Keratinocyte (primary cell): ENCODE measurements at regions not wholly inside any gene's neighbourhood (a gene's known extent, or its start where the extent isn't known, plus 50 kb on each side); places are given as distances from the start of the nearest gene placed in this dataset.

Experiments used
- DNase-seq: peaks from one replicate; pipeline ENCODE4 v3.0.0-alpha.2; 2011; ENCODE audit warnings: low read depth, missing footprints, low spot score
- FAIRE-seq: peaks from 2 replicates; lab custom pipeline; 2011; peaks lifted over from hg19 to GRCh38; lab: Jason Lieb, UNC
- H2AFZ ChIP-seq: 2 replicates; pipeline ENCODE4 v1.6.0; 2012; ENCODE audit warnings: low read length, control low read depth, inconsistent platforms; ENCODE audit not compliant: control insufficient read depth
- H3K27ac ChIP-seq: 2 replicates; pipeline ENCODE4 v1.5.1; 2011; ENCODE audit warnings: low read length; ENCODE audit not compliant: control insufficient read depth, insufficient read depth
- H3K27me3 ChIP-seq: 3 replicates; pipeline ENCODE4 v1.6.0; 2011; ENCODE audit warnings: low read length; ENCODE audit not compliant: control insufficient read depth, insufficient read depth; ENCODE audit errors: extremely low read depth
- H3K36me3 ChIP-seq, 2 experiments: 2 replicates in 1 of 2; 3 replicates in 1 of 2; pipeline ENCODE4 v1.5.1; 2011; ENCODE audit warnings: low read length in 2 of 2, mild to moderate bottlenecking in 1 of 2; ENCODE audit not compliant: control insufficient read depth in 2 of 2, insufficient read depth in 2 of 2; ENCODE audit errors: extremely low read depth in 1 of 2
- H3K4me1 ChIP-seq: 3 replicates; pipeline ENCODE4 v1.5.1; 2011; ENCODE audit warnings: low read length; ENCODE audit not compliant: control insufficient read depth, insufficient read depth; ENCODE audit errors: extremely low read depth
- H3K4me2 ChIP-seq: 3 replicates; pipeline ENCODE4 v1.6.0; 2011; ENCODE audit warnings: low read depth, low read length; ENCODE audit not compliant: control insufficient read depth, insufficient read depth; ENCODE audit errors: extremely low read depth
- H3K4me3 ChIP-seq, 3 experiments: fragments of 200-600 bp in 1 of 3; sonication (generic) in 1 of 3; 2 replicates in 2 of 3; 3 replicates in 1 of 3; pipeline ENCODE4 v1.5.1; 2011 to 2016; ENCODE audit warnings: low read length in 3 of 3, mild to moderate bottlenecking in 3 of 3, control low read depth in 2 of 3, inconsistent platforms in 1 of 3, low read depth in 1 of 3, mixed read lengths in 1 of 3, mixed run types in 1 of 3, moderate library complexity in 1 of 3; ENCODE audit not compliant: control insufficient read depth in 2 of 3, insufficient read depth in 2 of 3; ENCODE audit errors: extremely low read depth in 1 of 3
- H3K79me2 ChIP-seq: 2 replicates; pipeline ENCODE4 v1.6.0; 2012; ENCODE audit warnings: low read length; ENCODE audit not compliant: control insufficient read depth, insufficient read depth
- H3K9ac ChIP-seq: 3 replicates; pipeline ENCODE4 v1.6.0; 2011; ENCODE audit warnings: low read length; ENCODE audit not compliant: control insufficient read depth, insufficient read depth; ENCODE audit errors: extremely low read depth
- H3K9me1 ChIP-seq: 3 replicates; pipeline ENCODE4 v1.6.0; 2011; ENCODE audit warnings: low read length; ENCODE audit not compliant: control insufficient read depth, insufficient read depth; ENCODE audit errors: extremely low read depth
- H3K9me3 ChIP-seq: 2 replicates; pipeline ENCODE4 v1.5.1; 2012; ENCODE audit warnings: low read depth, low read length; ENCODE audit not compliant: control insufficient read depth
- H4K20me1 ChIP-seq: 3 replicates; pipeline ENCODE4 v1.6.0; 2011; ENCODE audit warnings: low read length; ENCODE audit not compliant: control insufficient read depth, insufficient read depth; ENCODE audit errors: extremely low read depth
- EZH2 ChIP-seq: IDR thresholded peaks from one replicate; pipeline ENCODE4 v1.6.1; 2012; ENCODE audit warnings: inconsistent platforms, mild to moderate bottlenecking, low read length, moderate library complexity
- dilution Hi-C: fragments of 300-500 bp; cut with MboI; formaldehyde crosslinking; loops from one replicate; pipeline ENCODE4 v1.7.0; 2020; ENCODE audit warnings: low sequenced_read_pairs; ENCODE audit not compliant: extremely low pct_ligation_motif_present
- TF ChIP-seq, protein P1 (sequence below), 3 experiments: IDR thresholded peaks in 1 of 3; conservative IDR thresholded peaks in 1 of 3; optimal IDR thresholded peaks in 1 of 3; 2 replicates in 2 of 3; 3 replicates in 1 of 3; pipeline versions ENCODE3 to v1.5.1; 2011; ENCODE audit warnings: low read length in 3 of 3, mild to moderate bottlenecking in 3 of 3, moderate library complexity in 2 of 3, control low read depth in 1 of 3, inconsistent platforms in 1 of 3; ENCODE audit not compliant: insufficient read depth in 2 of 3; ENCODE audit errors: extremely low read depth in 1 of 3

DNA sequence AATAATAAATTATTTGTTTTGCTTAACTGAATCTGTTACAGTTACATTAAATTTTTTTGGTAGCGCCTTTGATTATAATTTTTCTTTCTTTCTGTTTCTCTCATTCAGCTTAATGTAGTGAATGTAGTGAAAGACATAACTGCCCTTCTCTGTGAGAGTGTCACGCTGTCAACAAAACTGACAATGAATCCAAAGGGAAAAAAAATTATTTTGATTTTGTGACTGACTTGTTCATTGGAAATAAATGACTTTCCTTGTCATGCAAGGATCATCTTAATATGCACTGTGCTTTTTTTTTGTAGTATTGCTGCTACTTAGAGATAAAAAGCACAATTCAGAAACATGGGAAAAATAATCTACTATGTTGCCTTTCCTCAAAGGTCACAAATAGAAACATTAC, 1196.4 kb downstream of the PCDH17 start:
- no peaks in the 10 kb centered on the region for H3K79me2 ChIP-seq
- no peak for DNase-seq
- H3K9me1 ChIP-seq: no peaks in the 10 kb centered on the region
- no peak overlapping the region for H3K4me2 ChIP-seq
- no peak for TF ChIP-seq EZH2
- TF ChIP-seq, protein P1, sequence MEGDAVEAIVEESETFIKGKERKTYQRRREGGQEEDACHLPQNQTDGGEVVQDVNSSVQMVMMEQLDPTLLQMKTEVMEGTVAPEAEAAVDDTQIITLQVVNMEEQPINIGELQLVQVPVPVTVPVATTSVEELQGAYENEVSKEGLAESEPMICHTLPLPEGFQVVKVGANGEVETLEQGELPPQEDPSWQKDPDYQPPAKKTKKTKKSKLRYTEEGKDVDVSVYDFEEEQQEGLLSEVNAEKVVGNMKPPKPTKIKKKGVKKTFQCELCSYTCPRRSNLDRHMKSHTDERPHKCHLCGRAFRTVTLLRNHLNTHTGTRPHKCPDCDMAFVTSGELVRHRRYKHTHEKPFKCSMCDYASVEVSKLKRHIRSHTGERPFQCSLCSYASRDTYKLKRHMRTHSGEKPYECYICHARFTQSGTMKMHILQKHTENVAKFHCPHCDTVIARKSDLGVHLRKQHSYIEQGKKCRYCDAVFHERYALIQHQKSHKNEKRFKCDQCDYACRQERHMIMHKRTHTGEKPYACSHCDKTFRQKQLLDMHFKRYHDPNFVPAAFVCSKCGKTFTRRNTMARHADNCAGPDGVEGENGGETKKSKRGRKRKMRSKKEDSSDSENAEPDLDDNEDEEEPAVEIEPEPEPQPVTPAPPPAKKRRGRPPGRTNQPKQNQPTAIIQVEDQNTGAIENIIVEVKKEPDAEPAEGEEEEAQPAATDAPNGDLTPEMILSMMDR (optimal IDR thresholded peaks at IDR 0.05 in 1 of 3, IDR thresholded peaks at IDR 0.05 in 1 of 3, conservative IDR thresholded peaks at IDR 0.05 in 1 of 3; ENCODE audit: extremely low read depth in 1 of 3, insufficient read depth in 2 of 3, low read length in 3 of 3): no peak
- no peaks in the 10 kb centered on the region for H3K27me3 ChIP-seq
- no peak overlapping the region for H3K9ac ChIP-seq
- no peak overlapping the region for H3K4me3 ChIP-seq
- no peaks in the 10 kb centered on the region for H3K4me1 ChIP-seq
- H2AFZ ChIP-seq: no peak overlapping the region
- no peaks in the 10 kb centered on the region for H3K36me3 ChIP-seq
- dilution Hi-C loops: no loop called here
- FAIRE-seq: no peak
- no peaks in the 10 kb centered on the region for H4K20me1 ChIP-seq
- H3K27ac ChIP-seq: no peak overlapping the region
- peaks cover 1% of the 10 kb centered on the region for H3K9me3 ChIP-seq

DNA sequence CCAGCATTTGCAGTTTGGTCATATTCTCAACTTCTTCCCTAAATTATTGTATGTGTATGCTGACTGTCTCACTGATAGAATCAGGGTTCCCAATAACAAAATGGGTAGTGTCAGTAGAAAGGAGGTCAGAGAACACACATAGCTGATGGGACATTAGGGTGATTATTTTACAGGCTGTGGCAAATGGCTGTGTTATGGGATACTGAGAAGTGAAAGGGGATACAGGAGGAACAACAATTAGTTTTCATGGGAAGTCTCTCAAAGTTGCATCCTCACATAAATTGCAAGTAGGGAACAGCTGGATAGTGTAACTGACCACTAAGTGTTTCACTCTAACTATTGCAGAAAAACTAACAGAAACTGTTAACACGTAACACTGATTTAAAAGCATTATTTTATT, 1199.3 kb downstream of the PCDH17 start:
- H2AFZ ChIP-seq: no peak overlapping the region
- no peaks in the 10 kb centered on the region for H3K27me3 ChIP-seq
- H3K79me2 ChIP-seq: no peaks in the 10 kb centered on the region
- H3K36me3 ChIP-seq: no peaks in the 10 kb centered on the region
- H3K9ac ChIP-seq: no peak overlapping the region
- H3K27ac ChIP-seq: no peak overlapping the region
- H4K20me1 ChIP-seq: no peaks in the 10 kb centered on the region
- TF ChIP-seq, protein P1 (optimal IDR thresholded peaks at IDR 0.05 in 1 of 3, IDR thresholded peaks at IDR 0.05 in 1 of 3, conservative IDR thresholded peaks at IDR 0.05 in 1 of 3; ENCODE audit: extremely low read depth in 1 of 3, insufficient read depth in 2 of 3, low read length in 3 of 3): no peak
- no peak for TF ChIP-seq EZH2
- no peaks in the 10 kb centered on the region for H3K4me1 ChIP-seq
- FAIRE-seq: no peak
- H3K9me1 ChIP-seq: no peaks in the 10 kb centered on the region
- H3K4me2 ChIP-seq: no peak overlapping the region
- no peak overlapping the region for H3K4me3 ChIP-seq
- DNase-seq: no peak
- peaks cover 2% of the 10 kb centered on the region for H3K9me3 ChIP-seq
- dilution Hi-C loops: no loop called here
